ENCODE measurements at regions not wholly inside any gene's neighbourhood (a gene's known extent, or its start where the extent isn't known, plus 50 kb on each side); places are given as distances from the start of the nearest gene placed in this dataset.

- no peak for TF ChIP-seq PREB (CRISPR knock-in tag; IDR thresholded peaks at IDR 0.05; ENCODE audit: borderline replicate concordance)
- no peak for TF ChIP-seq NFE2L1 (CRISPR knock-in tag; IDR thresholded peaks at IDR 0.05)
- no peak for TF ChIP-seq ELF4 (CRISPR knock-in tag; IDR thresholded peaks at IDR 0.05; ENCODE audit: low read depth)
- TF ChIP-seq ZNF416 (CRISPR knock-in tag; IDR thresholded peaks at IDR 0.05): no peak
- no peak for TF ChIP-seq ZNF232 (CRISPR knock-in tag; IDR thresholded peaks at IDR 0.05)
- TF ChIP-seq ZNF512 (CRISPR knock-in tag; IDR thresholded peaks at IDR 0.05; ENCODE audit: borderline replicate concordance): no peak
- no peak for TF ChIP-seq FOXP4 (CRISPR knock-in tag; IDR thresholded peaks at IDR 0.05)
These were observed 577.9 kb upstream of the PTPRD start (continued) for GRCh38 chr9:11190719-11191118.

GRCh38 chr9:11192993-11193392 lies 580.2 kb upstream of the PTPRD start:
- Mint-ChIP-seq H3K4me3 (no peak overlapping the region), H3K36me3 (peaks cover 17% of the 10 kb centered on the region), H3K4me1 (no peaks in the 10 kb centered on the region), H3K27ac (no peak overlapping the region), H3K9me3 (peaks cover 30% of the 10 kb centered on the region), H3K27me3 (ENCODE audit: low read depth) (no peaks in the 10 kb centered on the region)
- ChIA-PET CTCF (no interaction called here), POLR2A (no interaction called here)
- TF ChIP-seq USF2 (CRISPR knock-in tag; IDR thresholded peaks at IDR 0.05) (no peak), E2F4 (CRISPR knock-in tag; IDR thresholded peaks at IDR 0.05; ENCODE audit: borderline replicate concordance, low read depth) (no peak)
- ATAC-seq: no peak
- DNase-seq (ENCODE audit: low spot score): no peak

GRCh38 chr9:11194246-11194645 lies 581.4 kb upstream of the PTPRD start:
- Mint-ChIP-seq H3K27me3 (ENCODE audit: low read depth) (no peaks in the 10 kb centered on the region), H3K27ac (no peak overlapping the region), H3K9me3 (peaks cover 21% of the 10 kb centered on the region), H3K36me3 (peaks cover 8% of the 10 kb centered on the region), H3K4me3 (no peak overlapping the region), H3K4me1 (peaks cover 3% of the 10 kb centered on the region)
- ChIA-PET CTCF (no interaction called here), POLR2A (no interaction called here)
- DNase-seq (ENCODE audit: low spot score) (no peak), ATAC-seq (no peak)
- TF ChIP-seq PREB (CRISPR knock-in tag; IDR thresholded peaks at IDR 0.05; ENCODE audit: borderline replicate concordance) (no peak), NR1H2 (CRISPR knock-in tag; IDR thresholded peaks at IDR 0.05) (no peak), ZNF671 (CRISPR knock-in tag; IDR thresholded peaks at IDR 0.05) (no peak), ZBTB21 (CRISPR knock-in tag; IDR thresholded peaks at IDR 0.05; ENCODE audit: borderline replicate concordance) (no peak), ZNF121 (CRISPR knock-in tag; IDR thresholded peaks at IDR 0.05) (no peak), CTCF (IDR thresholded peaks at IDR 0.05) (no peak), IRF1 (CRISPR knock-in tag; IDR thresholded peaks at IDR 0.05) (no peak), MXD4 (CRISPR knock-in tag; IDR thresholded peaks at IDR 0.05; ENCODE audit: borderline replicate concordance) (no peak), RORB (CRISPR knock-in tag; IDR thresholded peaks at IDR 0.05) (no peak), HMGXB4 (CRISPR knock-in tag; IDR thresholded peaks at IDR 0.05) (no peak)
